IPS-20b (cell line): ENCODE measurements at regions not wholly inside any gene's neighbourhood (a gene's known extent, or its start where the extent isn't known, plus 50 kb on each side); places are given as distances from the start of the nearest gene placed in this dataset.
"Not testable (repeated sequence)": the region's sequence is repeated elsewhere in the genome, so short reads cannot be mapped to it uniquely, and the experiment has no call there.

Source experiments
- H3K27ac ChIP-seq: one replicate; pipeline ENCODE4 v1.5.1; 2013; ENCODE audit warnings: low read length
- H3K27me3 ChIP-seq: 2 replicates; pipeline ENCODE4 v1.6.1; 2013; ENCODE audit warnings: mild to moderate bottlenecking, low read length, inconsistent platforms; ENCODE audit not compliant: insufficient read depth
- H3K36me3 ChIP-seq: 2 replicates; pipeline ENCODE4 v1.6.1; 2013; ENCODE audit warnings: low read depth, mild to moderate bottlenecking, inconsistent platforms, low read length, moderate library complexity; ENCODE audit not compliant: insufficient read depth
- H3K4me1 ChIP-seq: 2 replicates; pipeline ENCODE4 v1.6.1; 2013; ENCODE audit warnings: mild to moderate bottlenecking, control low read depth, inconsistent platforms, low read length, moderate library complexity; ENCODE audit not compliant: insufficient read depth
- H3K4me3 ChIP-seq: 2 replicates; pipeline ENCODE4 v1.5.1; 2013; ENCODE audit warnings: mild to moderate bottlenecking, low read length, inconsistent platforms
- H3K9ac ChIP-seq: 2 replicates; pipeline ENCODE4 v1.6.1; 2013; ENCODE audit warnings: low read depth, mild to moderate bottlenecking, inconsistent platforms, low read length, moderate library complexity
- H3K9me3 ChIP-seq: 2 replicates; pipeline ENCODE4 v1.6.1; 2013; ENCODE audit warnings: mild to moderate bottlenecking, low read depth, low read length, inconsistent platforms; ENCODE audit not compliant: insufficient read depth

DNA sequence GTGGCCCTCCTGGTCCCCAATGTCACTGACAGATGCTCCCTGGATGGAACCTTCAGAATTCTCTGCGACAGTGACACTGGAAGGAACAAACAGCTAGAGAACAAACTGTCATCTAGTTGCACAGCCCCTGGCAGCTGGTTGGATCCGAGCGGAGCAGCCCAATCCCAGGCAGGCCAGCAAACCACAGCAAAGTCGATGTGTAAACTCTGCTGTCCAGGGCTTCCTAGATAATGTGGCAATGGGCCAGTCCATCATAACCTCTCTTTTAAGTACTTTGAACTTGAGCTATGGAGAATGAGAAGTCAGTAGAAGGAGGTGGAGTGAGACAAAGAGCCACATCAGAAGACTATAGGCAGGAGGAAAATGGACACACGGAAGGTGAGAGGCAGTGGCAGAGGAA is 323.0 kb downstream of the CBLN1 start:
- Histone ChIP-seq H3K27me3 (peaks cover 20% of the 10 kb centered on the region; the same call in 1 of the 2 replicates), H3K27ac (no peak overlapping the region), H3K9me3 (no peaks in the 10 kb centered on the region; the same call in 1 of the 2 replicates), H3K4me3 (no peak overlapping the region), H3K9ac (no peak overlapping the region), H3K4me1 (no peaks in the 10 kb centered on the region), H3K36me3 (no peaks in the 10 kb centered on the region)

DNA sequence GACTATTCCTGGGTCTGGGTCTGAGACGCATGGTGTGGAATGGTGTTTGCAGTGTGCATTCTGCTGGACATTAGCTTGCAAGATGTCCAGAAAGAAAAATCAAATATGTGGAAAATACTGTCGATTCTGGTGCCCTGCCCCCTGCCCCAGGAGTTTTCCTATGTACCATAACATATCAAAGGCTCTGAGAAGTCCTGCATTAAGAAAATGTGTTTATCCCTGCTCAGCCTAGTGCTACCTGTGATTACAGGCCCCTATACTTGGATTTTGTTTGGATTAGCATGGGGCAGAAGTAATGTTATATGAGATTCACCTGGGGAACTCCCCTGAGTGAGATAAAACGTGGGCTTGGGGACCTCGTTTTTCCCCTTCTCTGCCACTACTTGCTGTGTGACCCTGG is 325.0 kb downstream of the CBLN1 start:
- Histone ChIP-seq H3K27me3 (peaks cover 9% of the 10 kb centered on the region; the same call in 1 of the 2 replicates), H3K36me3 (no peaks in the 10 kb centered on the region), H3K27ac (no peak overlapping the region), H3K4me1 (no peaks in the 10 kb centered on the region), H3K9ac (no peak overlapping the region), H3K4me3 (no peak overlapping the region), H3K9me3 (no peaks in the 10 kb centered on the region; the same call in 1 of the 2 replicates)

DNA sequence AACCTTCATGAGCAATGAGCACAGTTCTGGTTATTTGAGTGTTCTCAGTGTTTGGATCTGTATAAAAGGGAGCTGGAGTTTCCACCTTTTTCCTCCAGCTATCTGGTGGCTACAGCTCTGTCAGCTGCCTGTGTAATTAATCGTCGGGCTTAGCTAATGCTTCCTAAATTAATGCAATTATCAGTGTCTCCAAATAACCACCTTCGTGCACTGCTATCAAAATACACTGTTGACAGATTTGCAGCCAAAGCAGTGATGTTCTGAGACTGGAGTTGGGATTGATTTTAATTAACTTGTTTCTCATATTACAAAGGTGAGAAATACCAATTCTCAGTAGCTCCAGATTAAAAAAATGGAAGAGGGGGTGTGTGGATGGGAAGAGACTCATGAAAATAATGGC is 325.8 kb downstream of the CBLN1 start:
- peaks cover 9% of the 10 kb centered on the region; the same call in 1 of the 2 replicates for H3K27me3 ChIP-seq
- H3K9ac ChIP-seq = no peak overlapping the region
- no peak overlapping the region for H3K27ac ChIP-seq
- no peaks in the 10 kb centered on the region for H3K9me3 ChIP-seq
- no peak overlapping the region for H3K4me3 ChIP-seq
- H3K36me3 ChIP-seq = no peaks in the 10 kb centered on the region
- no peaks in the 10 kb centered on the region for H3K4me1 ChIP-seq

DNA sequence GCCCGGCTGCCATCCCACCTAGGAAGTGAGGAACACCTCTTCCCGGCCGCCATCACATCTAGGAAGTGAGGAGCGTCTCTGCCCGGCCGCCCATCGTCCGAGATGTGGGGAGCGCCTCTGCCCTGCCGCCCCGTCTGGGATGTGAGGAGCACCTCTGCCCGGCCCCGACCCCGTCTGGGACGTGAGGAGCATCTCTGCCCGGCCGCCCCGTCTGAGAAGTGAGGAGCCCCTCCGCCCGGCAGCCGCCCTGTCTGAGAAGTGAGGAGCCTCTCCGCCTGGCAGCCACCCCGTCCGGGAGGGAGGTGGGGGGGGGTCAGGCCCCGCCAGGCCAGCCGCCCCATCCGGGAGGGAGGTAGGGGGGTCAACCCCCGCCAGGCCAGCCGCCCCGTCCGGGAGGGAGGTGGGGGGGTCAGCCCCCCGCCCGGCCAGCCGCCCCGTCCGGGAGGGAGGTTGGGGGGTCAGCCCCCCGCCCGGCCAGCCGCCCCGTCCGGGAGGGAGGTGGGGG is 330.0 kb downstream of the CBLN1 start:
- not testable (repeated sequence) for H3K27me3 ChIP-seq, H3K27ac ChIP-seq, H3K9ac ChIP-seq, H3K4me3 ChIP-seq, H3K36me3 ChIP-seq, H3K9me3 ChIP-seq, H3K4me1 ChIP-seq

DNA sequence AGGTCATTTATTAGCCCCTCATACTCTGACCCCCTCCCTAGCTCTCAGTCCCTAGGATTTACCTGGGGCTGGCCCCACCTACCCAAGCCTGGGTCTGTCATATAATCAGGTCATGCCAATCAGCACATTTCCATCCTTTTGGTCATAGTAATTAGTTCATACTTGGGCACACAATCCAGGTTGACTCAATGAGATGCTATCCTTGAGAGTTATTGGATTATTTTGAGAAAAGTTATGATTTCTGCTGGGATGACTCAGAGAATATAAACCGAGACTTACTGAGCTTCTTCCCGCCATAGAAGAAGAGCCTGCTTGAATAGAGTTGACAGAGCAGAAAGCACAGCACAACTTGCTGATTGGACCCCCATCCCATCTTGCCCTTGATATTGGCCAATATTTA is 331.5 kb downstream of the CBLN1 start:
- H3K4me3 ChIP-seq = no peak overlapping the region
- H3K36me3 ChIP-seq = no peaks in the 10 kb centered on the region

DNA sequence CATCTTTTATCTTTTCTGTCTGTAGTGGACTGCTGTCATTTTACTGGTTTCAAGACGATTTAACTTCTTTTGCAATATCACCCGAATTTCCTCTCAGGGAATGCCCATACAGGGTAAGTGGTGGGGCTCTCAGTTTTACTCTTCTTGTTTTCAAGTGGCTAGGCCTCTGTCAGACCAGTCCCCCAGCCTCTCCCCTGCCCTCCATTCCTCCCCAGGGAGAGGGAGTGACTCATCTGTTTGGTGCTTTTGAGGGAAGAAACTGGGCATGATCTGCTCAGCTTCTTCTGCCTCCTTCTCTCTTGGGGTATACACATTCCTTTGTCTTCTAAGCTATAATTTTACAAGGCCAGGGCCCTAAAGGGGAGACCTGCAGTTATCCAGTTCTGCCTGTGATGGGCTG is 332.0 kb downstream of the CBLN1 start:
- H3K9ac ChIP-seq = no peak overlapping the region
- H3K4me3 ChIP-seq = no peak overlapping the region
- no peak overlapping the region for H3K27ac ChIP-seq
- H3K9me3 ChIP-seq = no peaks in the 10 kb centered on the region
- no peaks in the 10 kb centered on the region for H3K4me1 ChIP-seq
- H3K36me3 ChIP-seq = no peaks in the 10 kb centered on the region
- no peaks in the 10 kb centered on the region for H3K27me3 ChIP-seq

More for the DNA sequence above, 331.5 kb downstream of the CBLN1 start:
- H3K9ac ChIP-seq = no peak overlapping the region
- no peak overlapping the region for H3K27ac ChIP-seq
- H3K27me3 ChIP-seq = no peaks in the 10 kb centered on the region
- H3K9me3 ChIP-seq = no peaks in the 10 kb centered on the region
- H3K4me1 ChIP-seq = no peaks in the 10 kb centered on the region

DNA sequence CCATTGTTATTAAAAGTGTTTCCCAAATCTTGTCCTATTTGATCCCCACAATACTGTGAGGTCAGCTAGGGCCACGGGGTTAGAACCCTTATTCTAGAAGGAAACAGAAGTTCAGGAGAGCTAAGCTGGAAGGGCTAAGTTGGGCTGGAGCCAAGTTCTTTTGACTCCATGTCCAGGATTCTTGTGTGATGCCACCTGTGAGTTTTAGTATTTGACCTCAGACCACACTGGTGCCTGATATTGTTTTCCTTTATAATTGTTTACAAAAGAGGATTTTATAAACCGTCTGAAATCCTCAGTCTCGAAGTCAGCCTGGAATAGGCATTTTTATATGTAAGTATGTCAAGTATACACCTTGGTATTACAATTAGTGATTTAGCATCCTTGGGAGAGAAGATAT is 332.7 kb downstream of the CBLN1 start:
- Histone ChIP-seq H3K36me3 (no peaks in the 10 kb centered on the region), H3K27ac (no peak overlapping the region), H3K9me3 (no peaks in the 10 kb centered on the region), H3K27me3 (no peaks in the 10 kb centered on the region), H3K4me1 (no peaks in the 10 kb centered on the region), H3K9ac (no peak overlapping the region), H3K4me3 (no peak overlapping the region)

DNA sequence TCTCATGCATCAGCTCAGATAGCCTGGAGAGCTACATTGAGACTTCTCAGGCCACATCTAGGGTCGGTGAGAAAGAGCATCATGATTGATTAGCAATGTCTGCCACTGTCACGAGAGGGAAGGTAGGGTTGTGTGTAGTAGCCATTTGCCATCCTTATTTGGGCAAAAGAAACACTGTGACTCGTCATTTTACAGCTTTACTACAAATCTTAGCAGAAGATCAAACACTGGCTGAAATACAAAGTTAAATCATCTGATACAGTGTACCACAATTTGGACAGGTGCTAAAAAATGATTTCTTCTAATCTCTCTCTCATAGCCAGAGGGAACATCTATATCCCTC is 334.3 kb downstream of the CBLN1 start:
- Histone ChIP-seq H3K4me3 (no peak overlapping the region), H3K27me3 (no peaks in the 10 kb centered on the region), H3K4me1 (no peaks in the 10 kb centered on the region), H3K27ac (no peak overlapping the region), H3K9ac (no peak overlapping the region), H3K36me3 (no peaks in the 10 kb centered on the region), H3K9me3 (no peaks in the 10 kb centered on the region)

DNA sequence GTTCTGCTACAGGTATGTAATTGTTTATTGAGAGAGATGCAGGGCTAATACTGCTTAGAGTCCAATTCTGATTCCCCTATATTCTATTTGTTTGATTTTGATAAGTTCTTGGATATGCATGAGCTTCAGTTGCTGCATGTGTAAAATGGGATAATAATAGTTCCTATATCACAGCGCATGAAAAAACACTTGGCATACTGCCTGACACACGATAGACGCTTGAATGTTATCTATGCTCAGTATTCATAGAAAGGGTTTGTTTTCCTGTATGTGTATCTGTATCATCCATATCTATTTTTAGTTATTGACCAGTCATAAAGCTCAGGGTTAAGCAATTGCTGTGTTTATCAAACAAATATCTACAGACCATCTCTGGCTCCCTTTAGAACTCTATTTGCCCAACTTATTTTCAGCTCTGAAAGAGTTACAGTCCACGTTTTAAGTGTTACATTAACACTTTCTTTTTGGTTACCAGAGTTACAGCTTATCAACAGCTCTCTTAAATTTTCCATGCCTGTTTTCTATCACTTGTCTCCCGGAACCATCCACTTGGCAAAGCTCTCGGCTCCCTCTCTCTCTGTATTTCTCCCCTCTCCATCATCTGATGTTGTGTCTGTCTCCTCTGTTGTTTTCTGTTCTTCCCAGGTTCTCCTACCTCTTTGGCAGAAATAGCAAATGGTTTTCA is 334.8 kb downstream of the CBLN1 start:
- H3K4me3 ChIP-seq = no peak overlapping the region
- no peaks in the 10 kb centered on the region for H3K36me3 ChIP-seq
- no peaks in the 10 kb centered on the region for H3K27me3 ChIP-seq
- no peak overlapping the region for H3K9ac ChIP-seq
- no peak overlapping the region for H3K27ac ChIP-seq
- no peaks in the 10 kb centered on the region for H3K4me1 ChIP-seq
- no peaks in the 10 kb centered on the region for H3K9me3 ChIP-seq

DNA sequence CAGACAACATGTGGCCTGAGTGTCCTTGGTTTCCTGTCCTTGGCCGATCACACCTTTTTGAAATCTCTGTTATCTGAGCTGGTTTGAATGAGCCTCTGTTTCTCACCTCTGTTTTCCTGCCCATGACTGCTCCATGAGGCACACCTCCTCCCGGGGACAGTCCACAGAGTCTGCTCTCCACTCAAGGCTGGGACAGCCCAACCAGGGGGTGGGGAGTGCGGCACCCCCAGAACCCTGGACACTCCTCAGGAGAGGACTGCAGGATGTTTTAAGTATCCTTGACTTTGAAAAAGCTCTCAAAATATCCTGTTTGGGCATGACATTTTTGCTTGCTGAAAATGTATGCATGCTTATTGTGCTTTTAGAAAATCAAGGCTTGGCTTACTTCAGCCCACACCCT is 333.0 kb upstream of the N4BP1 start:
- Histone ChIP-seq H3K27ac (no peak overlapping the region), H3K4me3 (no peak overlapping the region), H3K4me1 (no peaks in the 10 kb centered on the region), H3K9ac (no peak overlapping the region), H3K9me3 (no peaks in the 10 kb centered on the region), H3K36me3 (no peaks in the 10 kb centered on the region), H3K27me3 (no peaks in the 10 kb centered on the region)

DNA sequence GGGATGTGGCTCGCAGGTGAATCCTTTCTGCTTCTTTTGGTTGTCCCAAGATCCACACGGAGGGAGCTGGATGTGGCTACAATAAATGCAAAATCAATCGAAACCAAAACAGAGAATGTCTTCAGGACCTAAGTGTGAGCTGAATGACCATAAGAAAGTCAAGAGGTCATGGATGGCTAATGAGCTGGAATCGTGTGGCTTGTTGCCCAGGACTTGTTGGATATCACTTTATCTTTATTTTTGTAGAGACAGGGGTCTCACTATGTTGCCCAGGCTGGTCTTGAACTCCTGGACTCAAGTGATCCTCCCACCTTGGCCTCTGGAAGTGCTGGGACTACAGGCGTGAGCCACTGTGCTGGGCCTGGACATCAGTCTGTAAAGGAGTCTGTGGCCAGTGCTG is 326.8 kb upstream of the N4BP1 start:
- no peak overlapping the region for H3K27ac ChIP-seq
- no peaks in the 10 kb centered on the region for H3K36me3 ChIP-seq
- peaks cover 5% of the 10 kb centered on the region; the same call in 1 of the 2 replicates for H3K9me3 ChIP-seq
- no peak overlapping the region for H3K4me3 ChIP-seq
- H3K27me3 ChIP-seq = no peaks in the 10 kb centered on the region
- H3K4me1 ChIP-seq = no peaks in the 10 kb centered on the region
- H3K9ac ChIP-seq = no peak overlapping the region

DNA sequence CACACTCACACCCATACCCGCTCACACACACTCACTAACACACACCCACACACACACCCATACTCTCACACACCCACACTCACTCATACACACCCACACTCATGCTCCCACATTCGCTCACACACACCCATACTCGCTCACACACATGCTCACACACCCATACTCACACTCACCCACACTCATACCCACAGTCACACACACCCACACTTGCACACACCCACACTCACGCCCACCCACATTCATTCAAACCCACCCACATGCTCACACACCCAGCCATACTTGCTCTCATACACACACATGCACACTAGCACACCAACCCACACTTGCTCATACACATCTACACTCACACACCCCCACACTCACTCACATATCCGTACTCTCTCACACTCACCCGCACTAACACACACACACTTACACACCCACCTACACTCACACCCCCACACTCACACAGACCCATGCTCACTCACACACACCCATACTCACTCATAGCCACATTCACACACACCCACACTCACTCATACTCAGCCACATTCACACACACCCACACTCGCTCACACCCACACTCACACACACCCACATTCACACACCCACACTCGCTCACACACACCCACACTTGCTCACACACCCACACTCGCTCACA is 322.4 kb upstream of the N4BP1 start:
- Histone ChIP-seq H3K4me3 (no peak overlapping the region), H3K36me3 (no peaks in the 10 kb centered on the region), H3K27ac (no peak overlapping the region), H3K27me3 (no peaks in the 10 kb centered on the region), H3K9ac (no peak overlapping the region), H3K4me1 (no peaks in the 10 kb centered on the region), H3K9me3 (peaks cover 14% of the 10 kb centered on the region)
